Activated CD8-positive, alpha-beta memory T cell treated with anti-CD3 and anti-CD28 coated beads, Interleukin-2, amount 10 ng/mL, durations not matched to agents 7 days and 5 days (primary cell): ENCODE measurements at regions not wholly inside any gene's neighbourhood (a gene's known extent, or its start where the extent isn't known, plus 50 kb on each side); places are given as distances from the start of the nearest gene placed in this dataset.

Experiments used
- ATAC-seq: fragments of 150-1000 bp; cut with Tn5 transposase; one replicate; pipeline ENCODE4 v1.10.0; 2021; ENCODE audit warnings: moderate library complexity
- CTCF ChIA-PET: fragments of 350-600 bp; sonication (Branson Sonifier 250); formaldehyde crosslinking; loops from one replicate; lab custom pipeline; 2021; ENCODE audit warnings: antibody characterized with exemption; lab: Charles Lee
- DNase-seq: peaks from one replicate; pipeline ENCODE4 v3.0.0-alpha.2; 2020
- H3K27ac Mint-ChIP-seq: one replicate; pipeline ENCODE4 v1.8.0; 2021; ENCODE audit warnings: mild to moderate bottlenecking, mixed read lengths
- H3K27me3 Mint-ChIP-seq: one replicate; pipeline ENCODE4 v1.8.0; 2021; ENCODE audit warnings: mixed read lengths
- H3K36me3 Mint-ChIP-seq: one replicate; pipeline ENCODE4 v1.8.0; 2021; ENCODE audit warnings: mild to moderate bottlenecking, mixed read lengths
- H3K4me1 Mint-ChIP-seq: one replicate; pipeline ENCODE4 v1.8.0; 2021; ENCODE audit warnings: mixed read lengths
- H3K4me3 Mint-ChIP-seq: one replicate; pipeline ENCODE4 v1.8.0; 2021; ENCODE audit warnings: mild to moderate bottlenecking, moderate library complexity, mixed read lengths
- H3K9me3 Mint-ChIP-seq: one replicate; pipeline ENCODE4 v1.8.0; 2022; ENCODE audit warnings: low read depth, mixed read lengths

DNA sequence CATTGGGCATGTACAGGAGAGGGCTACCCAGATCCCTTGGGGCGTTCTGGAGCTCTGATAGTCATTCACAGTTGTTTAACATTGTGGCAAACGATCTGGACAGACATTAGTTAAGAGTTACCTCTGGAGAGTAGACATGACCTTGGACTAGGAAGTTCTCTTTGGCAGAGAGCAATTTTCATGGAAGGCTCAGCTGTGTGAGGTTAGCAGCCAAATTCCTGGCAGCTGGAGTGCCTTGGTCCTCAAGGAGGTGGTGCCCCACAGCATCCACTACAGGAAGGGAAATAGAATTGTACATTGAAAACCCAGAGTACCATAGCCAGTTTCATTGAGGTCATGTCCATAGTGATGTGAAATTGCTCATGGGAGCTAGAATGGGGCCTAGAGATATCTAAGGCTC lies 82.8 kb downstream of the BLID start:
- ATAC-seq: no peak
- H3K27ac Mint-ChIP-seq: no peak overlapping the region
- H3K36me3 Mint-ChIP-seq: no peaks in the 10 kb centered on the region
- no peak overlapping the region for H3K4me3 Mint-ChIP-seq
- no peaks in the 10 kb centered on the region for H3K27me3 Mint-ChIP-seq
- H3K4me1 Mint-ChIP-seq: no peaks in the 10 kb centered on the region
- no peak for DNase-seq
- CTCF ChIA-PET: no interaction called here
- peaks cover 3% of the 10 kb centered on the region for H3K9me3 Mint-ChIP-seq

DNA sequence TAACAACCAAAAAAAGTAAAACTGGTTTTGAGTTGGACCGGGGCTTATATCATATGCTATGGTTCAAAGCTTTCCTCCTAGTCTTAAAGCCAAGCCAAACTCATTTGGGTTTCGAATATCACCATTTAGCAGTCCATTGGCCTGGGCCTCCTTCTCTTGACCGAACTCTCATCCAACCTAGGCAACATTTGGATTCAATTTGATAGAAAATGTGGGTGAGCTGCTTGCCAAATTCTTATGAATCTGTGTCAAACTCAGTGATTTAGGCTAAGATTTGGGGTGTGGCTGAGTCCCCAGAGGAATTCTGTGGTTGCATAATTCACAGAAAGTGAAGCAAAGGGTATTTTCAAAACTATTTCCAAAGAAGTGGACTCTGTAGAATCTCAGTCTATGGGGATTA lies 83.7 kb downstream of the BLID start:
- no peak for DNase-seq
- Mint-ChIP-seq H3K36me3 (no peaks in the 10 kb centered on the region), H3K27me3 (no peaks in the 10 kb centered on the region), H3K27ac (no peak overlapping the region), H3K4me1 (no peaks in the 10 kb centered on the region), H3K4me3 (no peak overlapping the region), H3K9me3 (peaks cover 3% of the 10 kb centered on the region)
- no peak for ATAC-seq
- CTCF ChIA-PET: no interaction called here

- Mint-ChIP-seq H3K9me3 (peaks cover 3% of the 10 kb centered on the region), H3K4me1 (no peaks in the 10 kb centered on the region), H3K27me3 (no peaks in the 10 kb centered on the region), H3K4me3 (no peak overlapping the region), H3K36me3 (no peaks in the 10 kb centered on the region), H3K27ac (no peak overlapping the region)
- CTCF ChIA-PET: no interaction called here
- ATAC-seq (no peak), DNase-seq (no peak)
These were observed 84.2 kb downstream of the BLID start for GRCh38 chr11:122031813-122032212.

DNA sequence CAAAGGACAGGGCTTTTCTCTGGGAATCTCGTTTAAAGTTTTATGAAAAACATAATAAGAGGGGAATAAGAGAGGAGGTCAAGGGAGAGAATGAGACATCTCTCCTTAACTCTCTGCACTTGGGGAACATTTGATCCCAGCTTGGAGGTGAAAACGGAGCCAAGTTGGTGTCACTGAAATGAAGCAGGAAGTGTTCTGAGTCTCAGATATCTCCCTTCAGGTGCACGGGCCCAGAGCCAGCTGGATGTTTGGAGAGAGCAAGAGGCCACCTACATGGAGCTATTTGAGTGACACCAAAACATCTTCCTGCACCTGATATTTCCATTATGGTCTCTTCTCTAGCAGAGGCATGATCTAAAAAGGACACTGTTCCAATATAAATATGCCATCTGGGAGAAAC lies 85.7 kb downstream of the BLID start:
- no peaks in the 10 kb centered on the region for H3K27me3 Mint-ChIP-seq
- peaks cover 3% of the 10 kb centered on the region for H3K9me3 Mint-ChIP-seq
- H3K4me3 Mint-ChIP-seq: no peak overlapping the region
- no peaks in the 10 kb centered on the region for H3K4me1 Mint-ChIP-seq
- CTCF ChIA-PET: no interaction called here
- no peaks in the 10 kb centered on the region for H3K36me3 Mint-ChIP-seq
- ATAC-seq (no peak), DNase-seq (no peak)
- H3K27ac Mint-ChIP-seq: no peak overlapping the region

- Mint-ChIP-seq H3K9me3 (no peaks in the 10 kb centered on the region), H3K4me3 (no peak overlapping the region), H3K4me1 (no peaks in the 10 kb centered on the region), H3K27ac (no peak overlapping the region), H3K36me3 (no peaks in the 10 kb centered on the region), H3K27me3 (no peaks in the 10 kb centered on the region)
- CTCF ChIA-PET: no interaction called here
- ATAC-seq: no peak
- no peak for DNase-seq
These were observed 87.5 kb downstream of the BLID start for GRCh38 chr11:122028545-122028944.

DNA sequence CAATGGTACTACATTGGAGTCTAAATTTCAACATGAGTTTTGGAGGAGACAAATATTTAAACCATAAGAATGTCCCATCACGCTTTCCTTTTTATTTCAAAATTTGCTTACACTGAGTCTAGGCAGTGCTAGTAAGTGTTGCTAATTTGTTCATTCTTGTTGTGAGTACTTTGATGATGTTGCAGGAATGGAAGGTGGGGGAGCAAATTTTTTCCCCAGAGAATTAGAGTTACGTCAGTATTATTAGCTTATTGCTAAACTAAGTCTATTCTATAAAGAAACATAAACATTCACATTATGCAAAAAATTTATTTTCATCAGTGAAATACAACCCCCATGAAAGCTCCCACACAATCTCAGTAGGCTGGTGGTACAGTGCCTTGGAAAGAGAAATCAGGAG lies 88.0 kb downstream of the BLID start:
- Mint-ChIP-seq H3K4me3 (no peak overlapping the region), H3K9me3 (no peaks in the 10 kb centered on the region), H3K36me3 (no peaks in the 10 kb centered on the region), H3K27ac (no peak overlapping the region), H3K4me1 (no peaks in the 10 kb centered on the region), H3K27me3 (no peaks in the 10 kb centered on the region)
- ATAC-seq (no peak), DNase-seq (no peak)
- CTCF ChIA-PET: no interaction called here

DNA sequence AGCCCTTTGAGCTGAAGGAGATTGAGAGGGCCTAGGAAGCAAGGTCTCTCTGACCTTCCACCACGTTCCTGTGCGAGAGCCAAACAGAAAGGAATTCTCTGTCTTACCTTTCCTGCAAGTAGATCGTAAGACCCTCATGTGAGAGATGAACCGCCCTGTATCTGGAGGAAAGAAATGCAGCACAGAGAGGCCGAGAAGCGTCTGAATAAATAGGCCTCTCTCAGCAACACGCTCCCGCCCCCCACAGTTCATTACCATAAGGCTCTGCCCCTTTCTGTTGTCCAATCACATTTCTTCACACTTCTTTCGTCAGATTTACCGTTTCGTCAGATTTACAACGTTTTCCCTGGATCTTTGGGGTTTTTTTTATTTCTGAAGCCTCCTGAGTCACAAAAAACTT lies 90.3 kb downstream of the BLID start:
- ATAC-seq (no peak), DNase-seq (no peak)
- Mint-ChIP-seq H3K4me1 (no peaks in the 10 kb centered on the region), H3K27me3 (no peaks in the 10 kb centered on the region), H3K4me3 (no peak overlapping the region), H3K36me3 (no peaks in the 10 kb centered on the region), H3K9me3 (no peaks in the 10 kb centered on the region), H3K27ac (no peak overlapping the region)
- CTCF ChIA-PET: no interaction called here

DNA sequence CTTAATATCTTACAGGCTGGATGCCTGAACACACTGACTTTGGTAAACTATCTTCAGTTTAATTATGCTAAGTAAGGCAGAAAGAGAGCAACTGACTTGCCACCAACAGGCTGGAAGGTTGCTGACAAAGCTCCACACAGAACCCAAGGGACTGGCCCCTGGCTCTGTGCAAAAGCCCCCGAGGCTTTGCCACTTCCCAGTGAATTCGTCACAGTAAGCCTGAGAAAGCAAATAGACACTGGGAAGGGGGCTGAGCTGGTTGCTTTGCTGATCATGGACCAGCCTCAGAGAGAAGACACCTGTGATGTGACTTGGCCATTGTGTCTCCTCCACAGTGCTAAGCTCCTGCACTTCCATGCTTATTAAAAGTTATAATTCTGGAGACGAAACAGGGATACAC lies 91.7 kb downstream of the BLID start:
- H3K27me3 Mint-ChIP-seq: no peaks in the 10 kb centered on the region
- H3K9me3 Mint-ChIP-seq: no peaks in the 10 kb centered on the region
- H3K36me3 Mint-ChIP-seq: no peaks in the 10 kb centered on the region
- no peaks in the 10 kb centered on the region for H3K4me1 Mint-ChIP-seq
- H3K27ac Mint-ChIP-seq: no peak overlapping the region
- DNase-seq: no peak
- H3K4me3 Mint-ChIP-seq: no peak overlapping the region
- no peak for ATAC-seq
- CTCF ChIA-PET: no interaction called here

- H3K4me3 Mint-ChIP-seq: no peak overlapping the region
- H3K4me1 Mint-ChIP-seq: no peaks in the 10 kb centered on the region
- H3K9me3 Mint-ChIP-seq: no peaks in the 10 kb centered on the region
- CTCF ChIA-PET: no interaction called here
- ATAC-seq: no peak
- no peaks in the 10 kb centered on the region for H3K27me3 Mint-ChIP-seq
- no peaks in the 10 kb centered on the region for H3K36me3 Mint-ChIP-seq
- H3K27ac Mint-ChIP-seq: no peak overlapping the region
- no peak for DNase-seq
These were observed 92.3 kb downstream of the BLID start for GRCh38 chr11:122023614-122024250.

- CTCF ChIA-PET: no interaction called here
- H3K4me1 Mint-ChIP-seq: no peaks in the 10 kb centered on the region
- ATAC-seq: no peak
These were observed 93.4 kb downstream of the BLID start for GRCh38 chr11:122022646-122023045.

GRCh38 chr11:122020902-122021301 lies 95.1 kb downstream of the BLID start:
- no peak for ATAC-seq
- no peak overlapping the region for H3K27ac Mint-ChIP-seq
- no peaks in the 10 kb centered on the region for H3K36me3 Mint-ChIP-seq
- no peaks in the 10 kb centered on the region for H3K27me3 Mint-ChIP-seq
- H3K4me1 Mint-ChIP-seq: no peaks in the 10 kb centered on the region
- H3K4me3 Mint-ChIP-seq: no peak overlapping the region
- CTCF ChIA-PET: no interaction called here
- DNase-seq: no peak
- H3K9me3 Mint-ChIP-seq: no peaks in the 10 kb centered on the region

More at GRCh38 chr11:122022646-122023045, 93.4 kb downstream of the BLID start:
- Mint-ChIP-seq H3K9me3 (no peaks in the 10 kb centered on the region), H3K27ac (no peak overlapping the region), H3K36me3 (no peaks in the 10 kb centered on the region), H3K4me3 (no peak overlapping the region), H3K27me3 (no peaks in the 10 kb centered on the region)
- no peak for DNase-seq

DNA sequence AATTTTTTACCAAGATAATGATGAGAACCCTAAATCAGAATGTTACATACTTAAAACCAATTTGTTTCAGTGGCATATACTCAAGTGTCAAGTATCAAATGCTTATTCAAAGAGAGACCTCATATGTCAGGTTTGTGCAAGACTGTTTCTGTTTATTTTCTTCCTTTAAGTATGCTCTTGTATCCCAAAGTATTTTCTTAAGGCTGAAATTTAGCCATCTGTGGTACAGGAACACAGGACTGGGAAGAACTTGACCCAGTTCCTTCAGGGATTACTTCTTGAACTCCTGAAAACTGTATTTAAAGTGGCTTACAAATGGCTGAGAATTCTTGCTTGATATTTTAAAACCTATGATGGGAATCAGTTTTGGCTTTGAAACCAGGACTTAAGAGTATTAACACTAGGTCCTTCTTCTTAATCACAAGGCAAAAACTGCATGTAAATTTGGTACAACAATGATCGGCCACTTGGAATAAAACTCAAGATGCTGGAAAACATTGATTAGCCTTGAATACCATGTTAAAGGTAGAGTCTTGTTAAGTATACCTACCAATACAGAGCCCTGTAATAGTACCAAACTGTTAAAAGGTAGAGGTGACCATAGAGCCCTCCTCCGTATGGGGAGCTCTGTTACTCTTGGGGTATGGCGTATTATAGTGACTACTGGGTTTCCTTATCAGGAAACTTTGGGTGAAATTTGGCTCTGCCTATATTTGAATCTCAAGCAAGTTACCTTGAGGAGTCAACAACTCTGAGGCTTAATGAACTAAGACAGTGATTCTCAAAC lies 95.9 kb downstream of the BLID start:
- Mint-ChIP-seq H3K4me3 (no peak overlapping the region), H3K27ac (no peak overlapping the region), H3K36me3 (no peaks in the 10 kb centered on the region), H3K27me3 (no peaks in the 10 kb centered on the region), H3K4me1 (no peaks in the 10 kb centered on the region), H3K9me3 (no peaks in the 10 kb centered on the region)
- ATAC-seq (no peak), DNase-seq (no peak)
- CTCF ChIA-PET: no interaction called here

DNA sequence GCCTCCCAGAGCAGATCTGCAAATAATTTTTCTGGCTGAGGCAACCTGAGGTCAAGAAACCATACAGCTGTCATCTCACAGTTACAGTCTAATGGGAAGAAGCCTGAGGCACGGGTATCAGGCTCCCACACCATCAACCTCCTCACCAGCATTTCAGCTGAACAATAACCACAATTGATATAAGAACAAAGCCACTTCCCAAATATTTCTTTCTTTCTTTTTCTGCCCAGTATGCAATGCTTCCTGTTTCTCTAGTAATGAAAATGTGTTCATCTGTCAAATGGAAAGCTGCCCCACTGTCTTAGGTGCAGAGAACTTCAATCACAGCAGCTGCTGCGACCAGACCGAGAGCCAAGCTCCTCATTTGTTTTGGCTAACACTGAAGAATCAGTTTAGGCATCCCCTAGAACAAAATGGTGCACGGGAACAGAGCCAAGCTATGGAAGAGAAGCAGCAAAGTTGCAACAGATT lies 108.4 kb downstream of the BLID start:
- H3K4me3 Mint-ChIP-seq: no peak overlapping the region
- no peak for DNase-seq
- CTCF ChIA-PET: no interaction called here
- H3K27me3 Mint-ChIP-seq: no peaks in the 10 kb centered on the region
- no peaks in the 10 kb centered on the region for H3K9me3 Mint-ChIP-seq
- no peak overlapping the region for H3K27ac Mint-ChIP-seq
- H3K36me3 Mint-ChIP-seq: no peaks in the 10 kb centered on the region
- no peaks in the 10 kb centered on the region for H3K4me1 Mint-ChIP-seq
- ATAC-seq: no peak

- CTCF ChIA-PET: no interaction called here
- H3K36me3 Mint-ChIP-seq: no peaks in the 10 kb centered on the region
- no peaks in the 10 kb centered on the region for H3K9me3 Mint-ChIP-seq
- no peak overlapping the region for H3K27ac Mint-ChIP-seq
- no peaks in the 10 kb centered on the region for H3K4me1 Mint-ChIP-seq
- H3K4me3 Mint-ChIP-seq: no peak overlapping the region
- no peak for ATAC-seq
- H3K27me3 Mint-ChIP-seq: no peaks in the 10 kb centered on the region
- no peak for DNase-seq
These were observed 111.6 kb downstream of the BLID start for GRCh38 chr11:122004446-122004845.
